SK-N-MC (cell line): ENCODE measurements at regions not wholly inside any gene's neighbourhood (a gene's known extent, or its start where the extent isn't known, plus 50 kb on each side); places are given as distances from the start of the nearest gene placed in this dataset.
"Not testable (repeated sequence)": the region's sequence is repeated elsewhere in the genome, so short reads cannot be mapped to it uniquely, and the experiment has no call there.

Source experiments
- DNase-seq: peaks from one replicate; pipeline ENCODE4 v3.0.0-alpha.2; 2011; ENCODE audit warnings: low read depth, low spot score
- H3K27ac ChIP-seq: fragments of 200-600 bp; sonication (generic); 2 replicates; pipeline ENCODE4 v1.5.1; 2016; ENCODE audit warnings: mixed run types
- H3K36me3 ChIP-seq: fragments of 200-600 bp; sonication (generic); 2 replicates; pipeline ENCODE4 v1.6.1; 2017; ENCODE audit warnings: antibody characterized with exemption, low read length, mixed read lengths; ENCODE audit not compliant: insufficient read depth
- H3K4me3 ChIP-seq: fragments of 200-600 bp; sonication (generic); 2 replicates; pipeline ENCODE4 v1.5.1; 2016
- H3K9ac ChIP-seq: fragments of 200-600 bp; sonication (generic); 2 replicates; pipeline ENCODE4 v1.8.0; 2017; ENCODE audit warnings: mixed run types, mixed read lengths; ENCODE audit not compliant: insufficient read length
- H3K9me3 ChIP-seq: fragments of 200-600 bp; sonication (generic); 2 replicates; pipeline ENCODE4 v1.6.1; 2017; ENCODE audit warnings: low read depth, mild to moderate bottlenecking, antibody characterized with exemption, low read length, moderate library complexity, mixed read lengths
- EZH2 ChIP-seq: fragments of 200-600 bp; sonication (generic); IDR thresholded peaks from one replicate; pipeline ENCODE4 v1.6.1; 2017; ENCODE audit warnings: antibody characterized with exemption
- FOXP2 ChIP-seq: optimal IDR thresholded peaks from 2 replicates; pipeline ENCODE3; 2011; ENCODE audit warnings: mild to moderate bottlenecking, moderate library complexity; ENCODE audit not compliant: insufficient read depth; ENCODE audit errors: extremely low read length, control extremely low read depth
- POLR2AphosphoS5 ChIP-seq: IDR thresholded peaks from 2 replicates; pipeline ENCODE4 v1.6.1; 2012; ENCODE audit warnings: mild to moderate bottlenecking, low read depth, low read length, borderline replicate concordance

DNA sequence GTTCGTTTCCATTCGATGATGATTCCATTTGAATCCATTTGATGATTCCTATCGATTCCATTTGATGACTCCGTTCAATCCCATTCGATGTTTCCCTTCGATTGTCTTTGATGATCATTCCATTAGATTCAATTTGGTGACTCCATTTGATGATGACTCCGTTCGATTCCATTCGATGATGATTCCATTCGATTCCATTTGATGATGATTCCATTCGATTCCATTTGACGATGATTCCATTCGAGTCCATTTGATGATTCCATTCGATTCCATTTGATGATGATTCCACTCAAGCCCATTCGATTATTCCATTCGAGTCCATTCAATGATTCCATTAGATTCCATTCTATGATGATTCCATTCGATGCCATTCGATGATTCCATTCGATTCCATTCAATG is 2730.6 kb downstream of the RPIA start:
- not testable (repeated sequence) for DNase-seq, H3K36me3 ChIP-seq, H3K9me3 ChIP-seq, H3K4me3 ChIP-seq, H3K27ac ChIP-seq, H3K9ac ChIP-seq

DNA sequence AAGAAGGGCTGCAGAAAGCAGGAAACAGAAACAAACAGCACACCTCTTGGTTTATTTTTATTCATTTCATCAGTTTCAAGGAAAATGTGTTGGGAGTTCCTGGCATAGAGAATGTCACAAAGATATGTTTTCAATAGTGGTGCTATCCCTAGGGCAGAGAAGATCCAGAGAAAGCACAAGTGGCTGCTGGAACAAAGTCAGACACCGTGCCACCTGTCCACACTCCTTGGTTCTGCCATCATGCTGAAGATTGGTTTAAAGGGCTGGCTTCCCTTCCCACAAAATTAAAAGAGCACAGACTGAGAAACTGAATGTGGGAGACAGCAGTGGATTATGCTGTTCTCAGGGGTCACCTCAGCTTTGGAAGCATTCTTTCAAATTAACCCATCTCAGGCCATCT is 2735.7 kb downstream of the RPIA start:
- not testable (repeated sequence) for H3K4me3 ChIP-seq, H3K36me3 ChIP-seq, H3K9me3 ChIP-seq, DNase-seq, H3K9ac ChIP-seq, H3K27ac ChIP-seq

DNA sequence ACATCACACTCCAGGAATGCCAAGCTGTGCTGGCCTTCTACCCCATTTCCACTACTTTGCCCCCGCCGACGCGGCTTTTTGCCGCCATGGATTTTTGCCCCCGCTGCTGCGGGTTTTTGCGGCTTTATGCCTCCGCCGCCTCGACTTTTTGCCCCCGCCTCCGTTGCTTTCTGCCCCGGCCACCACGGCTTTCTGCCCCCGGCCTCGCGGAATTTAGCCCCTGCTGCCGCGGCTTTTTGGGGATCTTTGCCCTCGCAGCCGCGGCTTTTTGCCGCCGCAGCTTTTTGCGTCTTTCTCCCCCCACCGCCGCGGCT is 2750.4 kb downstream of the RPIA start:
- H3K36me3 ChIP-seq, H3K9ac ChIP-seq, H3K27ac ChIP-seq, H3K9me3 ChIP-seq, DNase-seq: not testable (repeated sequence)
- peak overlapping the region; percentile 37; the same call in 1 of the 2 replicates for H3K4me3 ChIP-seq

DNA sequence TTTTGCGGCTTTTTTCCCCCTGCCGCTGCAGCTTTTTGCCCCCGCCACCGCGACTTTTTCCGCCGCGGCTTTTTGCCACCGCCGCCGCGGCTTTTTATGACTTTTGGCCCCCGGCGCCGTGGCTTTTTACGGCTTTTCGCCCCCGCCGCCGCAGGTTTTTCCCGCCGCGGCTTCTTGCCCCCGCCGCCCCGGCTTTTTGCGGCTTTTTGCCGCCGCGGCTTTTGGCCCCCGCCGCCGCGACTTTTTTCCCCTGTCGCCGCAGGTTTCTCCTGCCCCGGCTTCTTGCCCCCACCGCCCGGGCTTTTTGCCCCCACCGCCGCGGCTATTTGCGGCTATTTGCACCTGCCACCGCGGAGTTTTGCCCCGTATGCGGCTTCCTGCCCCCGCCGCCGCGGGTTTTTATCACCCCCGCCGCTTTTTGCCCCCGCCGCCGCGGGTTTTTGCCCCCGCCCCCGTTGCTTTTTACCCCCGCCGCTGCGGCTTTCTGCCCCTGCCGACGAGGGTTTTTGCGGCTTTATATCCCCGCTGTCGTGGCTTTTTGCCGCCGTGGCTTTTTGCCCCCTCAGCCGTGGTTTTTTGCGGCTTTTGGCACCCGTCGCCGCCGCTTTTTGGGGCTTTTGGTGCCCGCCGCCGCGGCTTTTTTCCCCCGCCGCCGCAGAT is 2750.9 kb downstream of the RPIA start:
- H3K27ac ChIP-seq, result no peak overlapping the region
- no peaks in the 10 kb centered on the region for H3K9me3 ChIP-seq
- H3K4me3 ChIP-seq, result peak overlapping the region; percentile 37
- no peak for TF ChIP-seq POLR2AphosphoS5
- no peak for TF ChIP-seq FOXP2
- TF ChIP-seq EZH2, result peak; percentile 100
- H3K36me3 ChIP-seq, result no peaks in the 10 kb centered on the region
- H3K9ac ChIP-seq, result no peak overlapping the region
- DNase-seq, result no peak

DNA sequence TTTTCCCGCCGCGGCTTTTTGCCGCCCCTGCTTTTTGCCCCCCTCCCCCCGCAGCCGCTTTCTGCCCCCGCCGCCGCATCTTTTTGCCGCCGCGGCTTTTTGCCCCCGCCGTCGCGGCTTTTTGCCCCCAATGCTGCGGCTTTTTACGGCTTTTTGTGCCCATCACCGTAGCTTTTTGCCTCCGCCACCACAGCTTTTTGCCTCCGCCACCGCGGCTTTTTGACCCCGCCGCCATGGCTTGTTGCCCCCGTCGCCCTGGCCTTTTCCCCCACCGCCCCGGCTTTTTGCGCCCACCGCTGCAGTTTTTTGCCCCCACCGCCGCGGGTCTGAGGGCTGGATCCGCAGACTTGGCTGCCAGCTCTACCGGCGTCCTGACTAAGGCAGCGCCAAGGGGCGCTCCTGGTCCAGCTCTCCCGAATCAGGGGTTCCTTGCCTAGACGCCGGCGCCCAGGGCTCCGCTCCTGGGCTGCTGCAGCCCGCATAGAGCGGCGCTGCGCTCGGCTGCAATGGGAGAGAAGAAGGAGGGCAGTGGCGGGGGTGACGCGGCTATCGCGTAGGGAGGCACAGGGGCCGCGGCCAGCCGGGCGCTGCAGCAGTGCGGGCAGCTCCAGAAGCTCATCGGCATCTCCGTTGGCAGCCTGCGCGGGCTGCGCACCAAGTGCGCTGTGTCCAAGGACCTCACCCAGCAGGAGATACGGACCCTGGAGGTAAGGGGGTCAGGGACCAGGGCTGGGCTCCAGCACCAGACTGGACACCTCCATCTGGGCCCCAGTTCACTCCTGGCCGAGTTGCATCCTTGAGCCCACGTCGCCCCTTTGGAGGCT is 2751.6 kb downstream of the RPIA start:
- not testable (repeated sequence) for DNase-seq, H3K9me3 ChIP-seq, H3K36me3 ChIP-seq, H3K9ac ChIP-seq, H3K27ac ChIP-seq
- peak overlapping the region; percentile 37; the same call in 1 of the 2 replicates for H3K4me3 ChIP-seq

DNA sequence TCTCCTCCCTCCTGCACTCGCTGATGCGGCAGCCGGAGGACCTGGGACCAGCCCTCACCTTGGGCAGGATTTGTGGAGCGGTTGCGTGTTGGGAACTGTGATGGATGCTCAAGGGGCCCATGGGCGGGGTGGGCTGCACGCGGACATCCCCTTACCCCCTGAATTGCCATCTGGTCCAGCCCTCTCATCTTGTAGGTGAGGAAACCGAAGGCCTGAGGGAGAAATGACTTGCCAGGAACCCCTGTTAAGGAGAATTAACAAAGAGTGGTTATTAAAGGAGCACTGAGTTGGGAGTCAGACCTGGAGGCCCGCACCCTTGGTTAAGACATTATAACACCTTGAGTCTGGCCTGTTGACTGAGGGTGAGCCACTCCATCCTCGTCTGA is 2752.2 kb downstream of the RPIA start:
- not testable (repeated sequence) for H3K4me3 ChIP-seq, H3K9ac ChIP-seq, H3K36me3 ChIP-seq, H3K27ac ChIP-seq, H3K9me3 ChIP-seq, DNase-seq

DNA sequence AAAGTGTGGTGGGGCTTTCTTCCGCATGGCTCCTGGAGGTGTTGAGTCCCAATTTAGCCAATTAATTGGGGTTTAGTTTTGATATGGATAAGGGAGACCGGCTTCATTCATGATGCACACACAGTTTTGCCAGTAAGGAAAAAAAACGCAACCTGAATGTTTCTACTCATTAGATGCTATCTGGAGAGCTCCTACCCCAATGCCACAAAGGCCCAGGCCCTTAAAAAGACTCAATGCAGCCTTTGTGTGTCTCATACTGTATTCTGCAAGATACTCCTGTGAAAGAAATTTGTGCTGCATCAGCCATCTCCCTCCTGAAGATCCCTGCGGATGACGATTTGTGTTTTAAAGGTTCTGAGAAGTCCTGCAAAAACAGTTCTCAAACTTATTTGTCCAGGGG is 2754.2 kb downstream of the RPIA start:
- H3K9ac ChIP-seq, H3K36me3 ChIP-seq, DNase-seq, H3K27ac ChIP-seq, H3K4me3 ChIP-seq, H3K9me3 ChIP-seq: not testable (repeated sequence)

DNA sequence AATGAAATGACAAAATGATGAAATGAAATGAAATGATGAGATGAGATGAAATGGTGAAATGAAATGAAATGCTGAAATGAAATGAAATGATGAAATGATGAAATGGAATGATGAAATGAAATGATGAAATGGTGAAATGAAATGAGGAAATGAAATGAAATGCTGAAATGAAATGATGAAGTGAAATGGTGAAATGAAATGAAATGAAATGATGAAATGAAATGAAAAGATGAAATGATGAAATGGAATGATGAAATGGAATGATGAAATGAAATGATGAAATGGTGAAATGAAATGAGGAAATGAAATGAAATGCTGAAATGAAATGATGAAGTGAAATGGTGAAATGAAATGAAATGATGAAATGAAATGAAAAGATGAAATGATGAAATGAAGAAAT is 2755.0 kb downstream of the RPIA start:
- H3K27ac ChIP-seq, H3K9ac ChIP-seq, H3K4me3 ChIP-seq, DNase-seq, H3K36me3 ChIP-seq, H3K9me3 ChIP-seq: not testable (repeated sequence)

DNA sequence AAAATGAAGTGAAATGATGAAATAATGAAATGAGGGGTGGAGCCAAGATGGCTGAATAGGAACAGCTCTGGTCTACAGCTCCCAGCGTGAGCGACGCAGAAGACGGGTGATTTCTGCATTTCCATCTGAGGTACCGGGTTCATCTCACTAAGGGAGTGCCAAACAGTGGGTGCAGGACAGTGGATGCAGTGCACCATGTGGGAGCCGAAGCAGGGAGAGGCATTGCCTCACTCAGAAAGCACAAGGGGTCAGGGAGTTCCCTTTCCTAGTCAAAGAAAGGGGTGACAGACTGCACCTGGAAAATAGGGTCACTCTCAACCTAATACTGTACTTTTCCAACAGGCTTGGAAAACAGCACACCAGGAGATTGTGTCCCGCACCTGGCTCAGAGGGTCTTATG is 2755.4 kb downstream of the RPIA start:
- not testable (repeated sequence) for DNase-seq, H3K9ac ChIP-seq, H3K4me3 ChIP-seq, H3K36me3 ChIP-seq, H3K27ac ChIP-seq, H3K9me3 ChIP-seq

DNA sequence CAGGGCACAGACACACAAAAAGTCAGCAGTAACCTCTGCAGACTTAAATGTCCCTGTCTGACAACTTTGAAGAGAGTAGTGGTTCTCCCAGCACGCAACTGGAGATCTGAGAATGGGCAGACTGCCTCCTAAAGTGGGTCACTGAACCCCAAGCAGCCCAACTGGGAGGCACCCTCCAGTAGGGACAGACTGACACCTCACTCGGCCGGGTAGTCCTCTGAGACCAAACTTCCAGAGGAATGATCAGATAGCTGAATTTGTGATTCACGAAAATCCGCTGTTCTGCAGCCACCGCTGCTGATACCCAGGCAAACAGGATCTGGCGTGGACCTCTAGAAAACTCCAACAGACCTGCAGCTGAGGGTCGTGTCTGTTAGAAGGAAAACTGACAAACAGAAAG is 2756.0 kb downstream of the RPIA start:
- H3K36me3 ChIP-seq, H3K4me3 ChIP-seq: not testable (repeated sequence)

DNA sequence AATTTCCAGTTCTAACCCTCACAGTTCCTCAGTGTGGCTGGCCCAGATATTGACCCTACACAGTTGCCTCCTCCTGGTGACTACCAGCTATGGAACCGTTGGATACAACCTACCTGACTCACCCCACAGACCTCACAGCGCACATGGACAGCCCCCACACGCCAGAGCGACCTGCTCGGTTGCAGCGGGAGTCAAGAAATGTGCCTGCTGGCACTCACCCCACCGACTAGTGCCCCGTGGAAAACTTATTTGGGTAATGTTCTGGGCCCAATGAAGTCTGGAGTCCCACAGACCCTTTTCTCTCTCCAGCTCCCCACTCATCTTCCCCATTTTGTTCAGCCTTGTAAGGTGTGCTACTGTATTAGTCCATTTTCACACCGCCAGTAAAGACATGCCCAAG is 2770.8 kb downstream of the RPIA start:
- not testable (repeated sequence) for H3K27ac ChIP-seq, H3K9ac ChIP-seq, DNase-seq, H3K9me3 ChIP-seq, H3K4me3 ChIP-seq, H3K36me3 ChIP-seq

More for the DNA sequence above, 2756.0 kb downstream of the RPIA start:
- H3K9me3 ChIP-seq, H3K9ac ChIP-seq, DNase-seq, H3K27ac ChIP-seq: not testable (repeated sequence)

DNA sequence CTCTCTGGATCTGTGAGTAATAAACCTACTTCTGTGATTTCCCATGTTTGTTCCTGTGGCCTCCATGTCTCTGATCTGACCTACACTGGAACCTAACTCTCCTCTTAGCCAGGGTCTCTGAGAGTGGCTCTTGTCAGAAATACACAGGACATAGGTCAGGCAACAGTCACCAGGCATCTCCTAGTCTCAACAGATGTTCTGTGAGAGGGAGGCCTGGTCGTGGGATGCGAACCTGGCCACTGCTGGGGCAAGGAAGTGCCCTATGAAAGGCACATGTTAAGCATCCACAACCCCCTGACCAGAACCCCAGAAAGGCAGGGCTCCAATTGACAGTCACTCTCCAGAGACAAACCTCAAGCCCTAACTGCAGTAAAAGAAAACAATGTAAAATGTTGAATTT is 2771.5 kb downstream of the RPIA start:
- H3K27ac ChIP-seq, H3K36me3 ChIP-seq, H3K4me3 ChIP-seq, H3K9ac ChIP-seq, DNase-seq, H3K9me3 ChIP-seq: not testable (repeated sequence)

DNA sequence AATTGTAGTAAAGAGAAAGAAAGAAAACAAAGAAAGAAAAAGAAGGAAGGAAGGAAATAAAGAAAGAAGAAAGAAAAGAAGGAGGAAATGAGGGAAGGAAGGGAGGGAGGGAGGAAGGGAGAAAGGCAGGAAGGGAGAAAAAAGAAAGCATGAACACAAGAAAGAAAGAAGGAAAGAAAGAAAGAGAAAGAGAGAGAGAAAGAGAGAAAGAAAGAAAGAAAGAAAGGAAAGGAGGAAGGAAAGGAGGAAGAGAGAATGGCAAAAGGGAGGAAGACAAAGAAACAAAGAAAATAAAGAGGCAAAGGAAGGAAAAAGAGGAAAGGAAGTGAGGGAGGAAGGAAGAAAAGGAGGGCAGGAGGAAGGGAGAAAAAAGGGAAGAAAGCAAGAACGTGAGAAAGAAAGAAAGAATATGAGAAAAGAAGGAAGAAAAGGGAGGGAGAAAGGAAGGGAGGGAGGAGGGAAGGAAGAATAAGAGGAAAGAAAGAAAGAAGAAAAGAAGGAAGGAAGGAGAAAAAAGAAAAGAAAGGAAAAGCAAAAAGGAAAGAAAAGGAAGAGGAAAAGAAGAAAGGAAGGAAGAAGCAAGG is 2775.4 kb downstream of the RPIA start:
- H3K9me3 ChIP-seq, H3K36me3 ChIP-seq, H3K27ac ChIP-seq, H3K4me3 ChIP-seq, H3K9ac ChIP-seq, DNase-seq: not testable (repeated sequence)

DNA sequence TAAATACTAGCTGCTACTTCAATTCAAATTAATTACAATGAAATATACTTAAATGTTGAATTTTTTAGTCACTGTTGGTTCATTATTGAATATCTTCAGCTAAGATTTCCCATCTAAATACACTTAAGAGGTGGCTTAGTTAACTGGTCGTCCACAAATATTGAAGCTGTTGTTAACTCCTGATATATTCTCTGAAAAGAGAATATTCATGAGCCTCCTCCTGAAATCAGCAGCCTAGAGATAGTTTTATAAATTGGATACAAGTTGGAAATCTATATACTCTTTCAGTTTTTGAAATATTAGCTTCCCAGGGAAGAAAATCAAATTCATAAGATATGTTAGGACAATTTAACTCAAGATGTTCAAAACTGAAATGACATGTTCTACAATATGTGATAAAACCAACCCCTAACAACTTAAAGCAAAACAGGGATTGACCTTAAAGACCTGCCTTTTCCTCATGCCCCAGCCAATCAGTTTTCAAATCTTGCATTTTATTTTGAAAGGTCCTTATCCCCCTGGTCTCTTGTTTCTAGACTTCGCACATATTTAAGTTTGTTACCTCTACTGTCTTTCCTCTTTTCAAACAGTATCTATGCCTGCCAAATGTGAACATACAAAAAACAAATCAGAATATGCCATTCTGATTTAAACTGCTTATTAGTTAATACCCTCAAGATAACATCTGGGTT is 2784.9 kb downstream of the RPIA start:
- not testable (repeated sequence) for H3K9me3 ChIP-seq, H3K27ac ChIP-seq, H3K4me3 ChIP-seq, H3K9ac ChIP-seq, DNase-seq, H3K36me3 ChIP-seq
